ENCODE measurements at regions not wholly inside any gene's neighbourhood (a gene's known extent, or its start where the extent isn't known, plus 50 kb on each side); places are given as distances from the start of the nearest gene placed in this dataset.

DNA sequence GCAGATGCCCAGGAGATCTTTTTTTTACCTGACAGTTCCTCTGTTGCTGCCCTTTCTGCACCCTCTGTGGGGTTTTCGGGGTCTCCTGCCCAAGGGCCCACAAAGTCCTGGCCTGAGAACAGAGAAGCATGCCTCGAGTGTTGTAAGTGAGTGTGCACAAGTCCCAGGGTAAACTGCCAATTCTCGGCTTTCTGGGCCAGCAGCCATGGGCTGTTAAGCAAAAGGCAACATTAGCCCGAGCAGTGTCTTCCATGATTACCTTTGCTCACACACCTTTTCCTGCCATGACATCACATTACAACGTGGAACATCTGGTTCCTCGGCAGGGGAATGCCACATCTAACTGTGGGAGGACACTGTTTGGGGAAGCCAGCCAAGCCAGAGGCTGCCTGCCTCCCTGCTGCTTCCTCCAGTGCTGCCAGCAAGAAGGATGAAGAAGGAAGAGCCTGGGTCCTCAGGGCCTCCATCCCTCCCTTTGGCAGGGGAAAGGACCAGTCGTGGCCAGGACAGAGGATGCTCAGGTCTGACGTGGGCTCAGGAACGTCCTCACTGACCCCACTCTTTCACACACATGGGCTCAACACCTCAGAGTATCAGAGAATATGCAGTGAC, 485.9 kb downstream of the OMA1 start:
- TF ChIP-seq, protein P1, sequence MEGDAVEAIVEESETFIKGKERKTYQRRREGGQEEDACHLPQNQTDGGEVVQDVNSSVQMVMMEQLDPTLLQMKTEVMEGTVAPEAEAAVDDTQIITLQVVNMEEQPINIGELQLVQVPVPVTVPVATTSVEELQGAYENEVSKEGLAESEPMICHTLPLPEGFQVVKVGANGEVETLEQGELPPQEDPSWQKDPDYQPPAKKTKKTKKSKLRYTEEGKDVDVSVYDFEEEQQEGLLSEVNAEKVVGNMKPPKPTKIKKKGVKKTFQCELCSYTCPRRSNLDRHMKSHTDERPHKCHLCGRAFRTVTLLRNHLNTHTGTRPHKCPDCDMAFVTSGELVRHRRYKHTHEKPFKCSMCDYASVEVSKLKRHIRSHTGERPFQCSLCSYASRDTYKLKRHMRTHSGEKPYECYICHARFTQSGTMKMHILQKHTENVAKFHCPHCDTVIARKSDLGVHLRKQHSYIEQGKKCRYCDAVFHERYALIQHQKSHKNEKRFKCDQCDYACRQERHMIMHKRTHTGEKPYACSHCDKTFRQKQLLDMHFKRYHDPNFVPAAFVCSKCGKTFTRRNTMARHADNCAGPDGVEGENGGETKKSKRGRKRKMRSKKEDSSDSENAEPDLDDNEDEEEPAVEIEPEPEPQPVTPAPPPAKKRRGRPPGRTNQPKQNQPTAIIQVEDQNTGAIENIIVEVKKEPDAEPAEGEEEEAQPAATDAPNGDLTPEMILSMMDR (IDR thresholded peaks at IDR 0.05 in 2 of 3, conservative IDR thresholded peaks at IDR 0.05 in 1 of 3; ENCODE audit: control insufficient read depth in 2 of 3, extremely low read depth in 1 of 3, insufficient read depth in 1 of 3, low read depth in 3 of 3, low read length in 3 of 3): no peak
- TF ChIP-seq, protein P2, sequence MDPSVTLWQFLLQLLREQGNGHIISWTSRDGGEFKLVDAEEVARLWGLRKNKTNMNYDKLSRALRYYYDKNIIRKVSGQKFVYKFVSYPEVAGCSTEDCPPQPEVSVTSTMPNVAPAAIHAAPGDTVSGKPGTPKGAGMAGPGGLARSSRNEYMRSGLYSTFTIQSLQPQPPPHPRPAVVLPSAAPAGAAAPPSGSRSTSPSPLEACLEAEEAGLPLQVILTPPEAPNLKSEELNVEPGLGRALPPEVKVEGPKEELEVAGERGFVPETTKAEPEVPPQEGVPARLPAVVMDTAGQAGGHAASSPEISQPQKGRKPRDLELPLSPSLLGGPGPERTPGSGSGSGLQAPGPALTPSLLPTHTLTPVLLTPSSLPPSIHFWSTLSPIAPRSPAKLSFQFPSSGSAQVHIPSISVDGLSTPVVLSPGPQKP (IDR thresholded peaks at IDR 0.05; ENCODE audit: low read depth, low read length): no peak
- no peak for TF ChIP-seq ESRRA (IDR thresholded peaks at IDR 0.05; ENCODE audit: low read length)
- TF ChIP-seq POLR2A (IDR thresholded peaks at IDR 0.05; ENCODE audit: low read depth, low read length): no peak

Measured in GM12878 (cell line).